Type B pancreatic cell (in vitro differentiated cells): ENCODE measurements at regions not wholly inside any gene's neighbourhood (a gene's known extent, or its start where the extent isn't known, plus 50 kb on each side); places are given as distances from the start of the nearest gene placed in this dataset.

Source experiments
- DNase-seq: peaks from one replicate; pipeline ENCODE4 v3.0.0; 2021; ENCODE audit warnings: mixed read lengths; ENCODE audit not compliant: unreplicated experiment; ENCODE audit errors: extremely low spot score
- H3K27ac Mint-ChIP-seq: 2 replicates; pipeline ENCODE4 v1.8.0; 2021; ENCODE audit warnings: mild to moderate bottlenecking, mixed read lengths
- H3K27me3 Mint-ChIP-seq: 2 replicates; pipeline ENCODE4 v1.8.0; 2021; ENCODE audit warnings: mixed read lengths
- H3K36me3 Mint-ChIP-seq: 2 replicates; pipeline ENCODE4 v1.8.0; 2021; ENCODE audit warnings: mixed read lengths
- H3K4me1 Mint-ChIP-seq: one replicate; pipeline ENCODE4 v1.8.0; 2021; ENCODE audit warnings: mixed read lengths; ENCODE audit not compliant: unreplicated experiment
- H3K4me3 Mint-ChIP-seq: 2 replicates; pipeline ENCODE4 v1.8.0; 2021; ENCODE audit warnings: mild to moderate bottlenecking, mixed read lengths
- H3K9me3 Mint-ChIP-seq: 2 replicates; pipeline ENCODE4 v1.8.0; 2021; ENCODE audit warnings: mixed read lengths
- CTCF ChIP-seq: fragments of 200-600 bp; sonication (generic); conservative IDR thresholded peaks from 2 replicates; pipeline ENCODE4 v1.5.0; 2021; ENCODE audit warnings: antibody characterized with exemption, mild to moderate bottlenecking

- DNase-seq = no peak
- H3K36me3 Mint-ChIP-seq = no peaks in the 10 kb centered on the region
- peaks cover 25% of the 10 kb centered on the region for H3K4me1 Mint-ChIP-seq
- H3K27ac Mint-ChIP-seq = no peak overlapping the region
- no peak for TF ChIP-seq CTCF
- H3K4me3 Mint-ChIP-seq = no peak overlapping the region
- no peaks in the 10 kb centered on the region for H3K9me3 Mint-ChIP-seq
- H3K27me3 Mint-ChIP-seq = peaks cover 3% of the 10 kb centered on the region
Observed at GRCh38 chr6:100177956-100178355, 183.9 kb upstream of the MCHR2 start.

GRCh38 chr6:100176951-100177710, 183.1 kb upstream of the MCHR2 start:
- TF ChIP-seq CTCF = no peak
- Mint-ChIP-seq H3K27ac (no peak overlapping the region), H3K27me3 (peaks cover 3% of the 10 kb centered on the region), H3K4me3 (no peak overlapping the region), H3K4me1 (peaks cover 25% of the 10 kb centered on the region), H3K9me3 (no peaks in the 10 kb centered on the region), H3K36me3 (no peaks in the 10 kb centered on the region)
- no peak for DNase-seq

- Mint-ChIP-seq H3K9me3 (no peaks in the 10 kb centered on the region), H3K36me3 (no peaks in the 10 kb centered on the region), H3K27me3 (peaks cover 3% of the 10 kb centered on the region), H3K4me3 (no peak overlapping the region), H3K4me1 (peaks cover 25% of the 10 kb centered on the region), H3K27ac (peak overlapping the region; percentile 66)
- DNase-seq = no peak
- peak; percentile 60 for TF ChIP-seq CTCF
Observed at GRCh38 chr6:100176311-100176950, 182.4 kb upstream of the MCHR2 start.

- Mint-ChIP-seq H3K36me3 (no peaks in the 10 kb centered on the region), H3K9me3 (no peaks in the 10 kb centered on the region), H3K4me3 (no peak overlapping the region), H3K27me3 (peaks cover 6% of the 10 kb centered on the region), H3K4me1 (peaks cover 25% of the 10 kb centered on the region), H3K27ac (no peak overlapping the region)
- DNase-seq = no peak
- TF ChIP-seq CTCF = no peak
Observed at GRCh38 chr6:100175814-100176310, 181.8 kb upstream of the MCHR2 start.

GRCh38 chr6:100173211-100173610, 179.2 kb upstream of the MCHR2 start:
- no peak for DNase-seq
- TF ChIP-seq CTCF = no peak
- no peak overlapping the region for H3K4me3 Mint-ChIP-seq
- H3K27me3 Mint-ChIP-seq = peaks cover 8% of the 10 kb centered on the region
- no peak overlapping the region for H3K27ac Mint-ChIP-seq
- H3K4me1 Mint-ChIP-seq = peaks cover 25% of the 10 kb centered on the region
- no peaks in the 10 kb centered on the region for H3K36me3 Mint-ChIP-seq
- H3K9me3 Mint-ChIP-seq = no peaks in the 10 kb centered on the region
